OCI-LY3 (cell line): ENCODE measurements at regions not wholly inside any gene's neighbourhood (a gene's known extent, or its start where the extent isn't known, plus 50 kb on each side); places are given as distances from the start of the nearest gene placed in this dataset.

Source experiments
- H2AFZ ChIP-seq: fragments of 200-600, 300-600 bp; shearing (Covaris generic); 2 replicates; pipeline ENCODE4 v1.6.0; 2014; ENCODE audit warnings: antibody characterized with exemption, low read depth, low read length
- H3K27ac ChIP-seq: fragments of 200-600, 300-600 bp; sonication (generic); 2 replicates; pipeline ENCODE4 v1.5.1; 2014; ENCODE audit warnings: mild to moderate bottlenecking, low read length, moderate library complexity, mixed read lengths
- H3K27me3 ChIP-seq: fragments of 200-600, 300-600 bp; sonication (generic); 2 replicates; pipeline ENCODE4 v1.6.1; 2014; ENCODE audit warnings: low read depth, low read length, mixed read lengths
- H3K36me3 ChIP-seq: fragments of 200-600, 300-600 bp; sonication (generic); replicated peaks from 2 replicates; pipeline ENCODE3; 2014; ENCODE audit warnings: low read depth, low read length, mixed read lengths
- H3K4me1 ChIP-seq: fragments of 300-600, 200-600 bp; sonication (generic); 2 replicates; pipeline ENCODE4 v1.6.1; 2014; ENCODE audit warnings: low read length, mixed read lengths
- H3K4me2 ChIP-seq: fragments of 200-600, 300-600 bp; sonication (generic); 2 replicates; pipeline ENCODE4 v1.6.1; 2014; ENCODE audit warnings: low read length, mixed read lengths
- H3K4me3 ChIP-seq: fragments of 300-600, 200-600 bp; sonication (generic); 2 replicates; pipeline ENCODE4 v1.5.1; 2014; ENCODE audit warnings: antibody characterized with exemption, mild to moderate bottlenecking, low read length, moderate library complexity
- H3K79me2 ChIP-seq: fragments of 300-600, 200-600 bp; shearing (Covaris generic); 2 replicates; pipeline ENCODE4 v1.6.1; 2014; ENCODE audit warnings: mild to moderate bottlenecking, low read length, mixed read lengths
- H3K9ac ChIP-seq: fragments of 300-600, 200-600 bp; shearing (Covaris generic); 2 replicates; pipeline ENCODE4 v1.6.0; 2014; ENCODE audit warnings: mild to moderate bottlenecking, low read length, moderate library complexity
- H3K9me3 ChIP-seq: fragments of 200-600, 300-600 bp; shearing (Covaris generic); 2 replicates; pipeline ENCODE4 v1.6.1; 2014; ENCODE audit warnings: low read length, mixed read lengths; ENCODE audit not compliant: insufficient read depth
- H4K20me1 ChIP-seq: fragments of 200-600, 300-600 bp; sonication (generic); 2 replicates; pipeline ENCODE4 v1.6.1; 2016; ENCODE audit warnings: low read length, mixed read lengths; ENCODE audit not compliant: insufficient read depth
- CTCF ChIP-seq: fragments of 200-600, 300-600 bp; sonication (generic); IDR thresholded peaks from 2 replicates; pipeline ENCODE4 v1.5.1; 2014; ENCODE audit warnings: antibody characterized with exemption, low read length, low read depth
- EZH2phosphoT487 ChIP-seq: fragments of 200-600 bp; shearing (Covaris generic); IDR thresholded peaks from 2 replicates; pipeline ENCODE4 v1.6.1; 2018; ENCODE audit warnings: antibody characterized with exemption, mixed run types, low read depth

DNA sequence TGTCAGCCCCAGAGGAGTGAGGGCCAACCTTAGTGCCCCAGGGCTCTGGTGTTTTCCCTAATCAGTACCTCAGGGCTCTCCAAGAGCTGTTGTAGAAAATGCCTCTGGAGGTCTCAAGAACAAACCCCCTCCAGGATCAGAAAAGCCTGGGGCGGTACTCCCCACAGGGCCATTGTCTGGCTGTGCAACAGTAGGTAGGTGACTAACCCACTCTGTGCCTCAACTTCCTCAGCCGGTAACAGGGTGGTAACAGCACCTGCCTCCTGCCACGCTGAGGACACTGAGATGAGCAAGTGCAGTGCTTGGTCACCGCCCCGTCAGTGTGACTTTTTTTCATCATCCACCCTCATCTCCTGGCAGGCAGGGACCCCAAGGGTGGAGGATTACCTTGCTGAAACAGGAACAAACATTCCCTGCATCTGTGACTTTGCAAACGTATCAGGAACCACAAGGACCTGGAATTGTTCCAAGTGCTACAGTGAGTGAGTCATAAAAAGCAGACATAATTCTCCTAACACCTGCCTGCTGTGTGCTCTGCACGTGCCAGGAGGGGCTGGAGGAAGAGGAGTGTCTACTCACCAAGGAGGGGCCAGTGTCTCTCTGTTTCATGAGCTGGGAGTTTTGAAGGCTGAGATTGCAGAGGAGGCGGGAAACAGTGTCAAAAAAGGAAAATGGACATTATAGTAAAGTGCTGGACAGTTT, 440.8 kb downstream of the NPHP4 start:
- TF ChIP-seq EZH2phosphoT487: no peak
- no peak for TF ChIP-seq CTCF
- no peaks in the 10 kb centered on the region for H3K9me3 ChIP-seq
- H3K27ac ChIP-seq: no peak overlapping the region
- no peaks in the 10 kb centered on the region for H3K27me3 ChIP-seq
- no peaks in the 10 kb centered on the region for H3K4me1 ChIP-seq
- no peak overlapping the region for H2AFZ ChIP-seq
- no peaks in the 10 kb centered on the region for H3K79me2 ChIP-seq
- no peak overlapping the region for H3K9ac ChIP-seq
- H3K36me3 ChIP-seq: no peaks in the 10 kb centered on the region
- no peak overlapping the region for H3K4me3 ChIP-seq
- no peaks in the 10 kb centered on the region for H4K20me1 ChIP-seq
- no peak overlapping the region for H3K4me2 ChIP-seq

- H2AFZ ChIP-seq: no peak overlapping the region
- no peaks in the 10 kb centered on the region for H4K20me1 ChIP-seq
- no peaks in the 10 kb centered on the region for H3K36me3 ChIP-seq
- H3K9me3 ChIP-seq: no peaks in the 10 kb centered on the region
- no peak overlapping the region for H3K4me2 ChIP-seq
- H3K4me3 ChIP-seq: no peak overlapping the region
- no peak for TF ChIP-seq EZH2phosphoT487
- TF ChIP-seq CTCF: no peak
- H3K27me3 ChIP-seq: no peaks in the 10 kb centered on the region
- no peaks in the 10 kb centered on the region for H3K79me2 ChIP-seq
- no peaks in the 10 kb centered on the region for H3K4me1 ChIP-seq
- H3K27ac ChIP-seq: no peak overlapping the region
- H3K9ac ChIP-seq: no peak overlapping the region
These were observed 444.0 kb downstream of the NPHP4 start for GRCh38 chr1:5548266-5548665.

DNA sequence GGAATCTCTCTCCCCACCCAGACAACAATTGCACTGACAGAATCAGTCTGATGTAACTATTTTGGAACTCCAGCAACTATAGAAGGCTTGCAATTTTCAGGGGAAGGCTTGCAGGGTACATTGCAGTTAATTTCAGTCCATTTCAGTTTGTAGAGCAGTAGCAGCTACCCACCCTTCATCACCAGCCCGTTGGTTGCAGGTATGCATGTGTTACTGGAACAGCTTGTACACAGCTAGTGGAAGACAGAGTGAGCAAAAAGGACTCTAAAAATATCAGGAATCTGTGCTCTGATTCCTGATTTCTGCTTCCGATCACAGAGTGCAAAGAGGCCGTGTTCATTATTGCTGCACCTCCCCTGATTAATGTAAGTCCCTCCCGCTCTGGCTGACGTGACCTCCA, 449.0 kb downstream of the NPHP4 start:
- H3K27me3 ChIP-seq: no peaks in the 10 kb centered on the region
- H3K27ac ChIP-seq: no peak overlapping the region
- TF ChIP-seq CTCF: no peak
- H4K20me1 ChIP-seq: no peaks in the 10 kb centered on the region
- no peak overlapping the region for H2AFZ ChIP-seq
- no peaks in the 10 kb centered on the region for H3K79me2 ChIP-seq
- H3K9me3 ChIP-seq: no peaks in the 10 kb centered on the region
- no peak overlapping the region for H3K4me2 ChIP-seq
- H3K4me1 ChIP-seq: no peaks in the 10 kb centered on the region
- no peak overlapping the region for H3K4me3 ChIP-seq
- no peaks in the 10 kb centered on the region for H3K36me3 ChIP-seq
- H3K9ac ChIP-seq: no peak overlapping the region

GRCh38 chr1:5532811-5533210, 459.4 kb downstream of the NPHP4 start:
- Histone ChIP-seq H3K79me2 (no peaks in the 10 kb centered on the region), H3K27ac (no peak overlapping the region), H3K4me3 (no peak overlapping the region), H3K4me1 (no peaks in the 10 kb centered on the region), H2AFZ (no peak overlapping the region), H4K20me1 (no peaks in the 10 kb centered on the region), H3K36me3 (no peaks in the 10 kb centered on the region), H3K9me3 (no peaks in the 10 kb centered on the region), H3K4me2 (no peak overlapping the region), H3K27me3 (no peaks in the 10 kb centered on the region), H3K9ac (no peak overlapping the region)
- TF ChIP-seq CTCF: no peak
- TF ChIP-seq EZH2phosphoT487: no peak
